MM.1S (cell line): ENCODE measurements at regions not wholly inside any gene's neighbourhood (a gene's known extent, or its start where the extent isn't known, plus 50 kb on each side); places are given as distances from the start of the nearest gene placed in this dataset.

ENCODE experiments used
- DNase-seq: peaks from one replicate; pipeline ENCODE4 v3.0.0-alpha.2; 2015
- H2AFZ ChIP-seq: fragments of 300-600 bp; sonication (generic); 2 replicates; pipeline ENCODE4 v1.6.0; 2016; ENCODE audit warnings: antibody characterized with exemption, low read length
- H3F3A ChIP-seq: fragments of 300-600 bp; sonication (generic); 2 replicates; pipeline ENCODE4 v1.6.1; 2016; ENCODE audit warnings: mild to moderate bottlenecking, antibody characterized with exemption, low read length, moderate library complexity, mixed read lengths; ENCODE audit not compliant: insufficient read depth
- H3K27ac ChIP-seq: fragments of 300-600 bp; sonication (generic); 2 replicates; pipeline ENCODE4 v1.5.1; 2016; ENCODE audit warnings: mild to moderate bottlenecking, low read length
- H3K27me3 ChIP-seq: fragments of 300-600 bp; sonication (generic); replicated peaks from 2 replicates; pipeline ENCODE4 v1.6.0; 2016; ENCODE audit warnings: low read length; ENCODE audit not compliant: insufficient read depth
- H3K36me3 ChIP-seq: fragments of 300-600 bp; sonication (generic); replicated peaks from 2 replicates; pipeline ENCODE4 v1.6.1; 2016; ENCODE audit warnings: mild to moderate bottlenecking, low read length, mixed read lengths; ENCODE audit not compliant: insufficient read depth
- H3K4me1 ChIP-seq: fragments of 300-600 bp; sonication (generic); 2 replicates; pipeline ENCODE4 v1.6.1; 2016; ENCODE audit warnings: low read length, mixed read lengths
- H3K4me2 ChIP-seq: fragments of 300-600 bp; sonication (generic); 2 replicates; pipeline ENCODE4 v1.6.0; 2016; ENCODE audit warnings: low read depth, low read length
- H3K4me3 ChIP-seq: fragments of 300-600 bp; sonication (generic); 2 replicates; pipeline ENCODE4 v1.5.1; 2016; ENCODE audit warnings: low read length, mixed read lengths
- H3K79me2 ChIP-seq: fragments of 300-600 bp; sonication (generic); 2 replicates; pipeline ENCODE4 v1.6.1; 2016; ENCODE audit warnings: mixed run types, low read length, mixed read lengths
- H3K9ac ChIP-seq: fragments of 300-600 bp; sonication (generic); 2 replicates; pipeline ENCODE4 v1.6.1; 2016; ENCODE audit warnings: low read length, mixed read lengths
- H3K9me2 ChIP-seq: fragments of 300-600 bp; sonication (generic); replicated peaks from 2 replicates; pipeline ENCODE4 v1.6.1; 2016; ENCODE audit warnings: mild to moderate bottlenecking, low read length, mixed read lengths; ENCODE audit not compliant: insufficient read depth
- H3K9me3 ChIP-seq: fragments of 300-600 bp; sonication (generic); replicated peaks from 2 replicates; pipeline ENCODE4 v1.6.1; 2016; ENCODE audit warnings: mild to moderate bottlenecking, low read length, mixed read lengths; ENCODE audit not compliant: insufficient read depth
- H4K20me1 ChIP-seq: fragments of 300-600 bp; sonication (generic); 2 replicates; pipeline ENCODE4 v1.6.1; 2016; ENCODE audit warnings: mild to moderate bottlenecking, low read length, moderate library complexity, mixed read lengths; ENCODE audit not compliant: insufficient read depth
- CTCF ChIP-seq: fragments of 300-600 bp; sonication (generic); IDR thresholded peaks from 2 replicates; pipeline ENCODE4 v1.5.1; 2016; ENCODE audit warnings: antibody characterized with exemption, low read length, mixed read lengths
- EZH2 ChIP-seq: fragments of 300-600 bp; sonication (generic); optimal IDR thresholded peaks from 2 replicates; pipeline ENCODE3; 2017; ENCODE audit warnings: low read depth, mild to moderate bottlenecking, antibody characterized with exemption, low read length, mixed read lengths
- EZH2phosphoT487 ChIP-seq: fragments of 300-600 bp; sonication (generic); IDR thresholded peaks from 2 replicates; pipeline ENCODE4 v1.6.1; 2018; ENCODE audit warnings: antibody characterized with exemption, low read length

- Histone ChIP-seq H3K36me3 (no peaks in the 10 kb centered on the region), H3K4me1 (no peaks in the 10 kb centered on the region), H3K27me3 (no peaks in the 10 kb centered on the region), H3K4me2 (no peak overlapping the region), H3K9me3 (no peaks in the 10 kb centered on the region), H3F3A (no peaks in the 10 kb centered on the region), H3K9me2 (no peaks in the 10 kb centered on the region), H2AFZ (no peak overlapping the region), H4K20me1 (no peaks in the 10 kb centered on the region), H3K4me3 (no peak overlapping the region), H3K27ac (no peak overlapping the region), H3K9ac (no peak overlapping the region), H3K79me2 (no peaks in the 10 kb centered on the region)
- no peak for DNase-seq
- TF ChIP-seq EZH2: no peak
- TF ChIP-seq CTCF: no peak
- no peak for TF ChIP-seq EZH2phosphoT487
These were observed 757.3 kb upstream of the PABPC4L start for GRCh38 chr4:134958862-134959261.

GRCh38 chr4:134955059-134955458 lies 753.5 kb upstream of the PABPC4L start:
- no peak for DNase-seq
- H3K4me3 ChIP-seq: no peak overlapping the region
- TF ChIP-seq CTCF: no peak
- no peak for TF ChIP-seq EZH2
- no peak for TF ChIP-seq EZH2phosphoT487
- H3K9me2 ChIP-seq: no peaks in the 10 kb centered on the region
- no peaks in the 10 kb centered on the region for H3F3A ChIP-seq
- no peaks in the 10 kb centered on the region for H4K20me1 ChIP-seq
- no peak overlapping the region for H3K9ac ChIP-seq
- no peaks in the 10 kb centered on the region for H3K36me3 ChIP-seq
- H3K4me2 ChIP-seq: no peak overlapping the region
- no peaks in the 10 kb centered on the region for H3K27me3 ChIP-seq
- H3K79me2 ChIP-seq: no peaks in the 10 kb centered on the region
- H3K4me1 ChIP-seq: no peaks in the 10 kb centered on the region
- no peaks in the 10 kb centered on the region for H3K9me3 ChIP-seq
- no peak overlapping the region for H3K27ac ChIP-seq
- H2AFZ ChIP-seq: no peak overlapping the region

DNA sequence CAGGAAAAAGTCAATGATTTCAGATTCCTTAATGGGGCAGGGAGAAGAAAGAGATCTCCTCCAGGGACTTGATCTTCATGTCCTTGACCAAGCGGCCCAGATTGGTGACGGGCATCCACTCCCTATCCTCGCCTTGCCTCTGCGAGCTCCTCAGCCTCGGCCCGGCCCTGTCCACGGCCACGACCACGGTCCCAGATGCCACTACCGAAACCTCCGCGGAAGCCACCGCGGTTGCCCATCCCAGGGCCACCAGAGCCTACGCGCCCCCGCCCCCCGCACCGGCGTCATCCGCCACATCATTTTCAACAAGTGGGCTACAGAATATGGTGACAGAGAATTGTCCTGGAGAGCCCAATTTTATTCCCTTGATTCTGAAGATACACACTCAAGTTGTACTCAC lies 751.2 kb upstream of the PABPC4L start:
- H4K20me1 ChIP-seq: no peaks in the 10 kb centered on the region
- H3K4me2 ChIP-seq: no peak overlapping the region
- H3K79me2 ChIP-seq: no peaks in the 10 kb centered on the region
- H3F3A ChIP-seq: no peaks in the 10 kb centered on the region
- no peak overlapping the region for H3K4me3 ChIP-seq
- no peaks in the 10 kb centered on the region for H3K9me2 ChIP-seq
- H3K9me3 ChIP-seq: no peaks in the 10 kb centered on the region
- H3K36me3 ChIP-seq: no peaks in the 10 kb centered on the region
- TF ChIP-seq EZH2: no peak
- TF ChIP-seq CTCF: no peak
- no peak for TF ChIP-seq EZH2phosphoT487
- DNase-seq: no peak
- H2AFZ ChIP-seq: no peak overlapping the region
- no peaks in the 10 kb centered on the region for H3K4me1 ChIP-seq
- no peak overlapping the region for H3K9ac ChIP-seq
- H3K27me3 ChIP-seq: no peaks in the 10 kb centered on the region
- H3K27ac ChIP-seq: no peak overlapping the region
